ENCODE measurements at regions not wholly inside any gene's neighbourhood (a gene's known extent, or its start where the extent isn't known, plus 50 kb on each side); places are given as distances from the start of the nearest gene placed in this dataset.
"Not testable (repeated sequence)": the region's sequence is repeated elsewhere in the genome, so short reads cannot be mapped to it uniquely, and the experiment has no call there.

GRCh38 chr2:57479981-57480380 is 566.6 kb upstream of the VRK2 start:
- Mint-ChIP-seq H3K36me3 (no peaks in the 10 kb centered on the region), H3K27me3 (no peaks in the 10 kb centered on the region), H3K4me3 (no peak overlapping the region), H3K4me1 (no peaks in the 10 kb centered on the region), H3K9me3 (peaks cover 5 to 27% (median 19%) of the 10 kb centered on the region in 5 donors), H3K27ac (no peak overlapping the region)
- no peak for DNase-seq
- Histone ChIP-seq H3K36me3 (ENCODE audit: insufficient read depth, low read length) (no peaks in the 10 kb centered on the region), H3K9me3 (ENCODE audit: low read length) (no peaks in the 10 kb centered on the region), H3K27me3 (ENCODE audit: insufficient read depth, low read length, poor library complexity, severe bottlenecking) (no peaks in the 10 kb centered on the region), H3K4me3 (ENCODE audit: low read length) (no peak overlapping the region), H3K4me1 (ENCODE audit: insufficient read depth, low read length) (no peaks in the 10 kb centered on the region), H3K27ac (ENCODE audit: low read depth, low read length) (no peak overlapping the region)
- POLR2A ChIA-PET: no interaction called here
- CTCF ChIA-PET: no interaction called here

- Mint-ChIP-seq H3K9me3 (peaks cover 6 to 22% (median 12%) of the 10 kb centered on the region in 5 donors), H3K27me3 (no peaks in the 10 kb centered on the region), H3K4me1 (no peaks in the 10 kb centered on the region), H3K27ac (no peak overlapping the region), H3K4me3 (no peak overlapping the region), H3K36me3 (no peaks in the 10 kb centered on the region)
- ChIA-PET CTCF (no interaction called here), POLR2A (no interaction called here)
- Histone ChIP-seq H3K4me3 (ENCODE audit: low read length) (no peak overlapping the region), H3K4me1 (ENCODE audit: insufficient read depth, low read length) (no peaks in the 10 kb centered on the region), H3K36me3 (ENCODE audit: insufficient read depth, low read length) (no peaks in the 10 kb centered on the region), H3K27ac (ENCODE audit: low read depth, low read length) (no peak overlapping the region), H3K9me3 (ENCODE audit: low read length) (no peaks in the 10 kb centered on the region), H3K27me3 (ENCODE audit: insufficient read depth, low read length, poor library complexity, severe bottlenecking) (no peaks in the 10 kb centered on the region)
- DNase-seq: no peak
Measured at GRCh38 chr2:57488061-57488460, 558.5 kb upstream of the VRK2 start.

GRCh38 chr2:57490741-57491140 is 555.9 kb upstream of the VRK2 start:
- Mint-ChIP-seq H3K27me3 (no peaks in the 10 kb centered on the region), H3K4me1 (no peaks in the 10 kb centered on the region), H3K4me3 (no peak overlapping the region), H3K27ac (no peak overlapping the region), H3K36me3 (no peaks in the 10 kb centered on the region), H3K9me3 (peaks cover 7 to 20% (median 10%) of the 10 kb centered on the region in 5 donors)
- ChIA-PET POLR2A (no interaction called here), CTCF (no interaction called here)
- Histone ChIP-seq H3K27me3 (ENCODE audit: insufficient read depth, low read length, poor library complexity, severe bottlenecking) (no peaks in the 10 kb centered on the region), H3K36me3 (ENCODE audit: insufficient read depth, low read length) (no peaks in the 10 kb centered on the region), H3K4me1 (ENCODE audit: insufficient read depth, low read length) (no peaks in the 10 kb centered on the region), H3K27ac (ENCODE audit: low read depth, low read length) (no peak overlapping the region), H3K9me3 (ENCODE audit: low read length) (no peaks in the 10 kb centered on the region), H3K4me3 (ENCODE audit: low read length) (no peak overlapping the region)
- no peak for DNase-seq

- ChIA-PET POLR2A (no interaction called here), CTCF (no interaction called here)
- H3K9me3 ChIP-seq (ENCODE audit: low read length): no peaks in the 10 kb centered on the region
- Mint-ChIP-seq H3K9me3 (peaks cover 10 to 18% (median 10%) of the 10 kb centered on the region in 5 donors), H3K27me3 (no peaks in the 10 kb centered on the region), H3K36me3 (no peaks in the 10 kb centered on the region), H3K4me3 (no peak overlapping the region), H3K27ac (no peak overlapping the region), H3K4me1 (no peaks in the 10 kb centered on the region)
- no peaks in the 10 kb centered on the region for H3K4me1 ChIP-seq (ENCODE audit: insufficient read depth, low read length)
- no peak overlapping the region for H3K4me3 ChIP-seq (ENCODE audit: low read length)
- H3K27me3 ChIP-seq (ENCODE audit: insufficient read depth, low read length, poor library complexity, severe bottlenecking): no peaks in the 10 kb centered on the region
- no peak for DNase-seq
- H3K36me3 ChIP-seq (ENCODE audit: insufficient read depth, low read length): no peaks in the 10 kb centered on the region
- no peak overlapping the region for H3K27ac ChIP-seq (ENCODE audit: low read depth, low read length)
Measured at GRCh38 chr2:57491213-57491612, 555.4 kb upstream of the VRK2 start.

- H3K9me3 ChIP-seq (ENCODE audit: low read length); H3K36me3 Mint-ChIP-seq; DNase-seq; H3K4me3 Mint-ChIP-seq; H3K27ac ChIP-seq (ENCODE audit: low read depth, low read length); H3K4me1 ChIP-seq (ENCODE audit: insufficient read depth, low read length); CTCF ChIA-PET; H3K27me3 Mint-ChIP-seq; H3K27me3 ChIP-seq (ENCODE audit: insufficient read depth, low read length, poor library complexity, severe bottlenecking); H3K4me3 ChIP-seq (ENCODE audit: low read length); H3K4me1 Mint-ChIP-seq; H3K36me3 ChIP-seq (ENCODE audit: insufficient read depth, low read length); H3K27ac Mint-ChIP-seq; POLR2A ChIA-PET: not testable (repeated sequence)
- H3K9me3 Mint-ChIP-seq: peaks cover 13 to 25% (median 18%) of the 10 kb centered on the region in 5 donors
Measured at GRCh38 chr2:57493966-57494365, 552.6 kb upstream of the VRK2 start.

- Mint-ChIP-seq H3K27ac (no peak overlapping the region), H3K4me1 (no peaks in the 10 kb centered on the region), H3K4me3 (no peak overlapping the region), H3K36me3 (no peaks in the 10 kb centered on the region), H3K9me3 (peaks cover 8 to 18% (median 12%) of the 10 kb centered on the region in 5 donors), H3K27me3 (peaks cover 0 to 2% of the 10 kb centered on the region in 2 donors)
- H3K36me3 ChIP-seq (ENCODE audit: insufficient read depth, low read length): no peaks in the 10 kb centered on the region
- no peak for DNase-seq
- CTCF ChIA-PET: interaction anchor here (0.7 kb wide), 1 partner anchor 32 kb away, joined by 3 read pairs; no protein-coding TSS in a partner anchor
- H3K27ac ChIP-seq (ENCODE audit: low read depth, low read length): no peak overlapping the region
- no peak overlapping the region for H3K4me3 ChIP-seq (ENCODE audit: low read length)
- H3K9me3 ChIP-seq (ENCODE audit: low read length): no peaks in the 10 kb centered on the region
- H3K27me3 ChIP-seq (ENCODE audit: insufficient read depth, low read length, poor library complexity, severe bottlenecking): no peaks in the 10 kb centered on the region
- POLR2A ChIA-PET: no interaction called here
- H3K4me1 ChIP-seq (ENCODE audit: insufficient read depth, low read length): no peaks in the 10 kb centered on the region
Measured at GRCh38 chr2:57497489-57498096, 549.0 kb upstream of the VRK2 start.

- no peaks in the 10 kb centered on the region for H3K4me1 ChIP-seq (ENCODE audit: insufficient read depth, low read length)
- no peak overlapping the region for H3K27ac Mint-ChIP-seq
- H3K9me3 ChIP-seq (ENCODE audit: low read length): no peaks in the 10 kb centered on the region
- H3K27me3 ChIP-seq (ENCODE audit: insufficient read depth, low read length, poor library complexity, severe bottlenecking): no peaks in the 10 kb centered on the region
- DNase-seq: no peak
- no peaks in the 10 kb centered on the region for H3K36me3 ChIP-seq (ENCODE audit: insufficient read depth, low read length)
- H3K4me3 ChIP-seq (ENCODE audit: low read length): no peak overlapping the region
- CTCF ChIA-PET: no interaction called here
- H3K9me3 Mint-ChIP-seq: peaks cover 2 to 13% (median 6%) of the 10 kb centered on the region in 5 donors
- H3K4me3 Mint-ChIP-seq: no peak overlapping the region
- POLR2A ChIA-PET: no interaction called here
- H3K27ac ChIP-seq (ENCODE audit: low read depth, low read length): no peak overlapping the region
- no peaks in the 10 kb centered on the region for H3K36me3 Mint-ChIP-seq
- no peaks in the 10 kb centered on the region for H3K4me1 Mint-ChIP-seq
- no peaks in the 10 kb centered on the region for H3K27me3 Mint-ChIP-seq
Measured at GRCh38 chr2:57504787-57505186, 541.8 kb upstream of the VRK2 start.

GRCh38 chr2:57509189-57509588 is 537.4 kb upstream of the VRK2 start:
- Mint-ChIP-seq H3K9me3 (peaks cover 2 to 11% (median 3%) of the 10 kb centered on the region in 5 donors), H3K27ac (no peak overlapping the region), H3K4me3 (no peak overlapping the region), H3K27me3 (peaks cover 0 to 1% of the 10 kb centered on the region in 2 donors), H3K36me3 (no peaks in the 10 kb centered on the region), H3K4me1 (no peaks in the 10 kb centered on the region)
- no peak for DNase-seq
- Histone ChIP-seq H3K4me1 (ENCODE audit: insufficient read depth, low read length) (no peaks in the 10 kb centered on the region), H3K36me3 (ENCODE audit: insufficient read depth, low read length) (no peaks in the 10 kb centered on the region), H3K27ac (ENCODE audit: low read depth, low read length) (no peak overlapping the region), H3K4me3 (ENCODE audit: low read length) (no peak overlapping the region), H3K9me3 (ENCODE audit: low read length) (no peaks in the 10 kb centered on the region), H3K27me3 (ENCODE audit: insufficient read depth, low read length, poor library complexity, severe bottlenecking) (no peaks in the 10 kb centered on the region)
- CTCF ChIA-PET: no interaction called here
- POLR2A ChIA-PET: no interaction called here

- H3K27ac Mint-ChIP-seq: no peak overlapping the region
- peaks cover 0 to 1% of the 10 kb centered on the region in 2 donors for H3K27me3 Mint-ChIP-seq
- Histone ChIP-seq H3K27me3 (ENCODE audit: insufficient read depth, low read length, poor library complexity, severe bottlenecking) (no peaks in the 10 kb centered on the region), H3K9me3 (ENCODE audit: low read length) (no peaks in the 10 kb centered on the region), H3K36me3 (ENCODE audit: insufficient read depth, low read length) (no peaks in the 10 kb centered on the region), H3K27ac (ENCODE audit: low read depth, low read length) (no peak overlapping the region), H3K4me3 (ENCODE audit: low read length) (no peak overlapping the region), H3K4me1 (ENCODE audit: insufficient read depth, low read length) (no peaks in the 10 kb centered on the region)
- H3K4me3 Mint-ChIP-seq: no peak overlapping the region
- no peaks in the 10 kb centered on the region for H3K4me1 Mint-ChIP-seq
- H3K9me3 Mint-ChIP-seq: peaks cover 1 to 11% (median 3%) of the 10 kb centered on the region in 5 donors
- ChIA-PET CTCF (no interaction called here), POLR2A (no interaction called here)
- no peak for DNase-seq
- no peaks in the 10 kb centered on the region for H3K36me3 Mint-ChIP-seq
Measured at GRCh38 chr2:57510704-57511103, 535.9 kb upstream of the VRK2 start.

All from CD8-positive, alpha-beta memory T cell (primary cell).